ENCODE measurements at regions not wholly inside any gene's neighbourhood (a gene's known extent, or its start where the extent isn't known, plus 50 kb on each side); places are given as distances from the start of the nearest gene placed in this dataset.

DNA sequence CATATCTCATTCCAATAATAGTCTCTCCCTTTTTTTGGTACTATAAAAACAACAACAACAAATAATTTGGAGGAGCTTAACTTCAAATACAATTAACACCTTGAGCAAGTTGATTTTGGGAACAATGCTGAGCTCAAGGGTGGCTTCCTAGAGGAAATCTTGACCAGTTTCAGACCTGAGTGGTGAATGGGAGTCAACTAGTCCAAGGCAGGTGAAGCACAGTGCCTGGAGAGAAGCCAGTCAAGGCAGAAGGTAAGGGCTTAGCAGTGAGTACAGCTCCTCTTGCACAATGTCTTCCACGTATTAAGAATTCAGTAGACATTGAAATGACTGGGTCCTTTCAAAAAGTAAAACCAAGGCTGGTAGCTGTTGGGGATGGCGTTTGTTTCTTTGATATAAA is 444.8 kb downstream of the ATP23 start:
- Histone ChIP-seq H3K9me3 (ENCODE audit: low read length) (no peaks in the 10 kb centered on the region), H3K4me2 (ENCODE audit: low read length) (no peak overlapping the region), H3K36me3 (ENCODE audit: insufficient read depth, low read length) (no peaks in the 10 kb centered on the region), H3K9ac (ENCODE audit: low read length) (no peak overlapping the region), H2AFZ (ENCODE audit: low read length) (no peak overlapping the region), H3K27me3 (ENCODE audit: insufficient read depth, low read length) (no peaks in the 10 kb centered on the region), H4K20me1 (ENCODE audit: insufficient read depth, low read length) (no peaks in the 10 kb centered on the region), H3F3A (ENCODE audit: insufficient read depth, low read length) (no peaks in the 10 kb centered on the region), H3K27ac (ENCODE audit: low read depth, low read length, poor library complexity, severe bottlenecking) (no peak overlapping the region), H3K4me1 (ENCODE audit: insufficient read depth, low read length, severe bottlenecking) (no peaks in the 10 kb centered on the region), H3K79me2 (ENCODE audit: insufficient read depth, low read length) (no peaks in the 10 kb centered on the region), H3K4me3 (ENCODE audit: low read depth, low read length, poor library complexity, severe bottlenecking) (no peak overlapping the region), H3K9me2 (ENCODE audit: low read depth, low read length) (no peaks in the 10 kb centered on the region)
- TF ChIP-seq, protein P1, sequence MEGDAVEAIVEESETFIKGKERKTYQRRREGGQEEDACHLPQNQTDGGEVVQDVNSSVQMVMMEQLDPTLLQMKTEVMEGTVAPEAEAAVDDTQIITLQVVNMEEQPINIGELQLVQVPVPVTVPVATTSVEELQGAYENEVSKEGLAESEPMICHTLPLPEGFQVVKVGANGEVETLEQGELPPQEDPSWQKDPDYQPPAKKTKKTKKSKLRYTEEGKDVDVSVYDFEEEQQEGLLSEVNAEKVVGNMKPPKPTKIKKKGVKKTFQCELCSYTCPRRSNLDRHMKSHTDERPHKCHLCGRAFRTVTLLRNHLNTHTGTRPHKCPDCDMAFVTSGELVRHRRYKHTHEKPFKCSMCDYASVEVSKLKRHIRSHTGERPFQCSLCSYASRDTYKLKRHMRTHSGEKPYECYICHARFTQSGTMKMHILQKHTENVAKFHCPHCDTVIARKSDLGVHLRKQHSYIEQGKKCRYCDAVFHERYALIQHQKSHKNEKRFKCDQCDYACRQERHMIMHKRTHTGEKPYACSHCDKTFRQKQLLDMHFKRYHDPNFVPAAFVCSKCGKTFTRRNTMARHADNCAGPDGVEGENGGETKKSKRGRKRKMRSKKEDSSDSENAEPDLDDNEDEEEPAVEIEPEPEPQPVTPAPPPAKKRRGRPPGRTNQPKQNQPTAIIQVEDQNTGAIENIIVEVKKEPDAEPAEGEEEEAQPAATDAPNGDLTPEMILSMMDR (IDR thresholded peaks at IDR 0.05; ENCODE audit: low read length) = no peak
- no peak for TF ChIP-seq EZH2 (IDR thresholded peaks at IDR 0.05; ENCODE audit: borderline replicate concordance, low read length)

GRCh38 chr12:58387199-58387598 is 445.8 kb downstream of the ATP23 start:
- no peak overlapping the region for H3K4me3 ChIP-seq (ENCODE audit: low read depth, low read length, poor library complexity, severe bottlenecking)
- no peaks in the 10 kb centered on the region for H3K79me2 ChIP-seq (ENCODE audit: insufficient read depth, low read length)
- no peak overlapping the region for H3K9ac ChIP-seq (ENCODE audit: low read length)
- no peaks in the 10 kb centered on the region for H3K36me3 ChIP-seq (ENCODE audit: insufficient read depth, low read length)
- H3K9me3 ChIP-seq (ENCODE audit: low read length) = no peaks in the 10 kb centered on the region
- no peak overlapping the region for H2AFZ ChIP-seq (ENCODE audit: low read length)
- TF ChIP-seq, protein P1 (IDR thresholded peaks at IDR 0.05; ENCODE audit: low read length) = no peak
- TF ChIP-seq EZH2 (IDR thresholded peaks at IDR 0.05; ENCODE audit: borderline replicate concordance, low read length) = no peak
- H3K9me2 ChIP-seq (ENCODE audit: low read depth, low read length) = no peaks in the 10 kb centered on the region
- no peaks in the 10 kb centered on the region for H3K27me3 ChIP-seq (ENCODE audit: insufficient read depth, low read length)
- no peak overlapping the region for H3K4me2 ChIP-seq (ENCODE audit: low read length)
- no peaks in the 10 kb centered on the region for H3F3A ChIP-seq (ENCODE audit: insufficient read depth, low read length)
- no peak overlapping the region for H3K27ac ChIP-seq (ENCODE audit: low read depth, low read length, poor library complexity, severe bottlenecking)
- no peaks in the 10 kb centered on the region for H4K20me1 ChIP-seq (ENCODE audit: insufficient read depth, low read length)
- H3K4me1 ChIP-seq (ENCODE audit: insufficient read depth, low read length, severe bottlenecking) = no peaks in the 10 kb centered on the region

DNA sequence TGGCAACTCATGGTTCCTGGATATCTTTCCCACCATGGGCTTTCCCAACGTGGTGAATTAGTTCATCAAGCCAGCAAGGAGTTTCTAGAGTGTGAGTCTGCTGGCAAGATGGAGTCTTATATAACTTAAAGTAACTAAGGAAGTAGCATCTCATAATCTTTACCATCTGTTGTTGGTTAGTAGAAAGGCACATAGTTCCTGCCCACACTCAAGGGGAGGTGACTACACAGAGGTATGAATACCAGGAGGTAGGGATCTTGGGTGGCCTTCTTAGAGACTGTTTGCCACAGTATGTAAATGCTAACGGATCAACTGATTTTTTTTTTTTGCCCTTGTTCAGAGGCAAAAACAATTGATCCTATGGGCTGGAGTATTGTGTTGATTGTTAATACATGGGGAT is 446.9 kb downstream of the ATP23 start:
- H3K27ac ChIP-seq (ENCODE audit: low read depth, low read length, poor library complexity, severe bottlenecking) = no peak overlapping the region
- H3K79me2 ChIP-seq (ENCODE audit: insufficient read depth, low read length) = no peaks in the 10 kb centered on the region
- H2AFZ ChIP-seq (ENCODE audit: low read length) = no peak overlapping the region
- no peak overlapping the region for H3K4me3 ChIP-seq (ENCODE audit: low read depth, low read length, poor library complexity, severe bottlenecking)
- H3K27me3 ChIP-seq (ENCODE audit: insufficient read depth, low read length) = no peaks in the 10 kb centered on the region
- TF ChIP-seq, protein P1 (IDR thresholded peaks at IDR 0.05; ENCODE audit: low read length) = no peak
- no peak for TF ChIP-seq EZH2 (IDR thresholded peaks at IDR 0.05; ENCODE audit: borderline replicate concordance, low read length)
- no peak overlapping the region for H3K4me2 ChIP-seq (ENCODE audit: low read length)
- no peaks in the 10 kb centered on the region for H3K9me3 ChIP-seq (ENCODE audit: low read length)
- no peaks in the 10 kb centered on the region for H3K4me1 ChIP-seq (ENCODE audit: insufficient read depth, low read length, severe bottlenecking)
- H4K20me1 ChIP-seq (ENCODE audit: insufficient read depth, low read length) = no peaks in the 10 kb centered on the region
- no peak overlapping the region for H3K9ac ChIP-seq (ENCODE audit: low read length)
- H3K36me3 ChIP-seq (ENCODE audit: insufficient read depth, low read length) = no peaks in the 10 kb centered on the region
- H3K9me2 ChIP-seq (ENCODE audit: low read depth, low read length) = no peaks in the 10 kb centered on the region; the same call in 1 of the 2 replicates
- no peaks in the 10 kb centered on the region for H3F3A ChIP-seq (ENCODE audit: insufficient read depth, low read length)
